GM23338 (cell line): ENCODE measurements at regions not wholly inside any gene's neighbourhood (a gene's known extent, or its start where the extent isn't known, plus 50 kb on each side); places are given as distances from the start of the nearest gene placed in this dataset.

ENCODE experiments used
- ATAC-seq: fragments of 200-7000 bp; cut with Tn5 transposase; 3 replicates; pipeline ENCODE4 v1.9.1; 2020
- DNase-seq: peaks from one replicate; pipeline ENCODE4 v3.0.0-alpha.2; 2015; ENCODE audit warnings: low spot score
- H2AFZ ChIP-seq: fragments of 200-600 bp; sonication (generic); 2 replicates; pipeline ENCODE4 v1.8.0; 2016; ENCODE audit warnings: antibody characterized with exemption, mild to moderate bottlenecking, moderate library complexity
- H3F3A ChIP-seq: fragments of 200-600 bp; sonication (generic); replicated peaks from 2 replicates; pipeline ENCODE4 v1.8.0; 2017; ENCODE audit warnings: antibody characterized with exemption, mixed run types, low read depth
- H3K27ac ChIP-seq: fragments of 200-600 bp; sonication (generic); 2 replicates; pipeline ENCODE4 v1.6.1; 2016; ENCODE audit warnings: low read depth
- H3K27me3 ChIP-seq: fragments of 200-600 bp; sonication (generic); 2 replicates; pipeline ENCODE4 v1.8.0; 2016; ENCODE audit warnings: mild to moderate bottlenecking, mixed run types, moderate library complexity; ENCODE audit not compliant: insufficient read depth
- H3K36me3 ChIP-seq: fragments of 200-600 bp; sonication (generic); 2 replicates; pipeline ENCODE4 v1.8.0; 2016; ENCODE audit warnings: mild to moderate bottlenecking; ENCODE audit not compliant: insufficient read depth
- H3K4me1 ChIP-seq: fragments of 200-600 bp; sonication (generic); 2 replicates; pipeline ENCODE4 v1.8.0; 2016; ENCODE audit warnings: mild to moderate bottlenecking, moderate library complexity; ENCODE audit not compliant: insufficient read depth
- H3K4me2 ChIP-seq: fragments of 200-600 bp; sonication (generic); 2 replicates; pipeline ENCODE4 v1.7.1; 2017; ENCODE audit warnings: mixed run types
- H3K4me3 ChIP-seq: fragments of 200-600 bp; sonication (generic); 2 replicates; pipeline ENCODE4 v1.6.1; 2016; ENCODE audit warnings: mixed run types
- H3K79me2 ChIP-seq: fragments of 200-600 bp; sonication (generic); replicated peaks from 2 replicates; pipeline ENCODE4 v1.8.0; 2017; ENCODE audit warnings: mild to moderate bottlenecking; ENCODE audit not compliant: insufficient read depth
- H3K9me2 ChIP-seq: fragments of 200-600 bp; sonication (generic); 2 replicates; pipeline ENCODE4 v1.8.0; 2017; ENCODE audit not compliant: insufficient read depth
- H4K20me1 ChIP-seq: fragments of 200-600 bp; sonication (generic); replicated peaks from 2 replicates; pipeline ENCODE4 v1.8.0; 2017; ENCODE audit warnings: mild to moderate bottlenecking; ENCODE audit not compliant: insufficient read depth
- H3K27ac Mint-ChIP-seq: 2 replicates; pipeline ENCODE4 v1.8.0; 2020; ENCODE audit warnings: inconsistent platforms, mild to moderate bottlenecking, moderate library complexity, mixed read lengths
- H3K27me3 Mint-ChIP-seq: 3 replicates; pipeline ENCODE4 v1.8.0; 2022; ENCODE audit warnings: low read depth, mild to moderate bottlenecking, moderate library complexity, mixed read lengths, inconsistent platforms; ENCODE audit not compliant: insufficient read depth, poor library complexity
- H3K36me3 Mint-ChIP-seq: 3 replicates; pipeline ENCODE4 v1.8.0; 2021; ENCODE audit warnings: low read depth, mild to moderate bottlenecking, inconsistent platforms, moderate library complexity, mixed read lengths
- H3K4me1 Mint-ChIP-seq: 3 replicates; pipeline ENCODE4 v1.8.0; 2020; ENCODE audit warnings: mild to moderate bottlenecking, inconsistent platforms, mixed read lengths
- H3K4me3 Mint-ChIP-seq: 3 replicates; pipeline ENCODE4 v1.8.0; 2021; ENCODE audit warnings: moderate library complexity, mild to moderate bottlenecking, inconsistent platforms, mixed read lengths
- H3K9me3 Mint-ChIP-seq: 3 replicates; pipeline ENCODE4 v1.8.0; 2020; ENCODE audit warnings: moderate library complexity, mild to moderate bottlenecking, inconsistent platforms, mixed read lengths
- EZH2 ChIP-seq: fragments of 200-600 bp; sonication (generic); IDR thresholded peaks from one replicate; pipeline ENCODE4 v1.8.0; 2017; ENCODE audit warnings: antibody characterized with exemption, mild to moderate bottlenecking, low read depth; ENCODE audit not compliant: unreplicated experiment
- POLR2AphosphoS5 ChIP-seq: IDR thresholded peaks from 2 replicates; pipeline ENCODE4 v1.6.1; 2016; ENCODE audit warnings: antibody characterized with exemption, low read depth
- ZNF114 ChIP-seq: fragments of 250-450 bp; sonication (Bioruptor Pico); IDR thresholded peaks from 2 replicates; pipeline ENCODE4 v1.5.0; 2020; ENCODE audit warnings: mild to moderate bottlenecking, moderate library complexity
- TF ChIP-seq, protein P1 (sequence below), 2 experiments: fragments of 200-600 bp in 1 of 2; sonication (generic) in 1 of 2; conservative IDR thresholded peaks; 2 replicates each; pipeline versions ENCODE4 v1.5.1 to v1.6.1; 2016 to 2017; ENCODE audit warnings: antibody characterized with exemption in 2 of 2, low read depth in 2 of 2, mild to moderate bottlenecking in 2 of 2, moderate library complexity in 1 of 2
- TF ChIP-seq, protein P2 (sequence below): IDR thresholded peaks from one replicate; pipeline ENCODE4 v1.6.1; 2018; ENCODE audit warnings: antibody characterized with exemption; ENCODE audit not compliant: unreplicated experiment
- TF ChIP-seq, protein P3 (sequence below): IDR thresholded peaks from 2 replicates; pipeline ENCODE4 v1.6.1; 2016; ENCODE audit warnings: antibody characterized with exemption

DNA sequence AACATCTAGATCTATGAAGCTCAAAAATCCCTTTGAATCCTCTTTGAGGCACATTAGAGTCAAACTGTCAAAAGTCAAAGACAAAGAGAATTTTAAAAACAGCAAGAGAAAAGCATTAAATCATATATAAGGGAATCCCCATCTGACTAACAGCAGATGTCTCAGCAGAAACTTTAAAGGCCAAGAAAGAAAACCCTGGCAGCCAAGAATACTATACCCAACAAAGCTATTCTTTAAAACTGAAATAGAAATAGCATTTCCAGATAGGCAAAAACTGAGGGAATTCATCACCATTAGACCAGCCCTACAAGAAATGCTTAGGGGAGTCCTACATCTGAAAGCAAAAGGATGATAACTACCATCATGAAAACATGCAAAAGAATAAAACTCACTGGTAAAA lies 211.2 kb upstream of the PDZRN3 start:
- H3K4me2 ChIP-seq, result no peak overlapping the region
- H3K9me2 ChIP-seq, result no peaks in the 10 kb centered on the region
- H3K27me3 Mint-ChIP-seq, result no peaks in the 10 kb centered on the region
- no peak overlapping the region for H2AFZ ChIP-seq
- no peak for DNase-seq
- no peaks in the 10 kb centered on the region for H3K79me2 ChIP-seq
- H3K4me1 ChIP-seq, result no peaks in the 10 kb centered on the region
- H3F3A ChIP-seq, result no peaks in the 10 kb centered on the region
- H3K27ac ChIP-seq, result no peak overlapping the region
- TF ChIP-seq EZH2 (no peak), ZNF114 (CRISPR knock-in tag) (no peak)
- no peak overlapping the region for H3K4me3 Mint-ChIP-seq
- H3K36me3 Mint-ChIP-seq, result peaks cover 4% of the 10 kb centered on the region; the same call in 1 of the 3 replicates
- no peaks in the 10 kb centered on the region for H3K36me3 ChIP-seq
- H3K4me3 ChIP-seq, result no peak overlapping the region
- no peak for ATAC-seq
- H3K4me1 Mint-ChIP-seq, result no peaks in the 10 kb centered on the region
- H3K27ac Mint-ChIP-seq, result no peak overlapping the region
- H3K9me3 Mint-ChIP-seq, result peaks cover 13% of the 10 kb centered on the region
- H3K27me3 ChIP-seq, result no peaks in the 10 kb centered on the region
- H4K20me1 ChIP-seq, result no peaks in the 10 kb centered on the region

DNA sequence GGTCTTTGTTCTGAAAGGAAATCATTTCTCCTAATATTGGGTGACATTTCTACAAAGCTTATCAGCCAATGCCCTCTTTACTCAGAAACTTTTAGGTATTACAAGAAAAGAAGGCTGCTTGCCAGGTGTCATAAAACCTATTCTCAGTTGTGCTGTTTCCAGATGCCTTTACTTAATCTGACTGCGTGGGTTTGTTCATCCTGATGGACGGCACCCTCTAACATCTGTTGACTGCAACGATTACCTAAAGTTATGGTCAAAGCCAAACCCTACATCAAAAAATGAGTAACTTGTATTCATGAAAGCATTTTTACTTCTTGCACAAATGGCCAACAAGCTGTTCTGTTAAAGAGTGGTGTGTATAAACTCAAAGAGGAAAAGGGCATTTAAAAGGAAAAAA lies 207.7 kb upstream of the PDZRN3 start:
- Mint-ChIP-seq H3K9me3 (peaks cover 13% of the 10 kb centered on the region), H3K27me3 (no peaks in the 10 kb centered on the region), H3K27ac (no peak overlapping the region), H3K4me3 (no peak overlapping the region), H3K36me3 (peaks cover 4% of the 10 kb centered on the region; the same call in 1 of the 3 replicates), H3K4me1 (no peaks in the 10 kb centered on the region)
- Histone ChIP-seq H4K20me1 (no peaks in the 10 kb centered on the region), H3K79me2 (no peaks in the 10 kb centered on the region), H3K4me2 (no peak overlapping the region), H3K4me1 (no peaks in the 10 kb centered on the region), H3F3A (no peaks in the 10 kb centered on the region), H3K9me2 (no peaks in the 10 kb centered on the region), H3K4me3 (no peak overlapping the region), H2AFZ (no peak overlapping the region), H3K27me3 (no peaks in the 10 kb centered on the region), H3K36me3 (no peaks in the 10 kb centered on the region), H3K27ac (no peak overlapping the region)
- DNase-seq (no peak), ATAC-seq (no peak)
- TF ChIP-seq, protein P1, sequence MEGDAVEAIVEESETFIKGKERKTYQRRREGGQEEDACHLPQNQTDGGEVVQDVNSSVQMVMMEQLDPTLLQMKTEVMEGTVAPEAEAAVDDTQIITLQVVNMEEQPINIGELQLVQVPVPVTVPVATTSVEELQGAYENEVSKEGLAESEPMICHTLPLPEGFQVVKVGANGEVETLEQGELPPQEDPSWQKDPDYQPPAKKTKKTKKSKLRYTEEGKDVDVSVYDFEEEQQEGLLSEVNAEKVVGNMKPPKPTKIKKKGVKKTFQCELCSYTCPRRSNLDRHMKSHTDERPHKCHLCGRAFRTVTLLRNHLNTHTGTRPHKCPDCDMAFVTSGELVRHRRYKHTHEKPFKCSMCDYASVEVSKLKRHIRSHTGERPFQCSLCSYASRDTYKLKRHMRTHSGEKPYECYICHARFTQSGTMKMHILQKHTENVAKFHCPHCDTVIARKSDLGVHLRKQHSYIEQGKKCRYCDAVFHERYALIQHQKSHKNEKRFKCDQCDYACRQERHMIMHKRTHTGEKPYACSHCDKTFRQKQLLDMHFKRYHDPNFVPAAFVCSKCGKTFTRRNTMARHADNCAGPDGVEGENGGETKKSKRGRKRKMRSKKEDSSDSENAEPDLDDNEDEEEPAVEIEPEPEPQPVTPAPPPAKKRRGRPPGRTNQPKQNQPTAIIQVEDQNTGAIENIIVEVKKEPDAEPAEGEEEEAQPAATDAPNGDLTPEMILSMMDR (conservative IDR thresholded peaks at IDR 0.05; ENCODE audit: low read depth in 2 of 2), result no peak
- no peak for TF ChIP-seq POLR2AphosphoS5
- no peak for TF ChIP-seq EZH2
- TF ChIP-seq, protein P2, sequence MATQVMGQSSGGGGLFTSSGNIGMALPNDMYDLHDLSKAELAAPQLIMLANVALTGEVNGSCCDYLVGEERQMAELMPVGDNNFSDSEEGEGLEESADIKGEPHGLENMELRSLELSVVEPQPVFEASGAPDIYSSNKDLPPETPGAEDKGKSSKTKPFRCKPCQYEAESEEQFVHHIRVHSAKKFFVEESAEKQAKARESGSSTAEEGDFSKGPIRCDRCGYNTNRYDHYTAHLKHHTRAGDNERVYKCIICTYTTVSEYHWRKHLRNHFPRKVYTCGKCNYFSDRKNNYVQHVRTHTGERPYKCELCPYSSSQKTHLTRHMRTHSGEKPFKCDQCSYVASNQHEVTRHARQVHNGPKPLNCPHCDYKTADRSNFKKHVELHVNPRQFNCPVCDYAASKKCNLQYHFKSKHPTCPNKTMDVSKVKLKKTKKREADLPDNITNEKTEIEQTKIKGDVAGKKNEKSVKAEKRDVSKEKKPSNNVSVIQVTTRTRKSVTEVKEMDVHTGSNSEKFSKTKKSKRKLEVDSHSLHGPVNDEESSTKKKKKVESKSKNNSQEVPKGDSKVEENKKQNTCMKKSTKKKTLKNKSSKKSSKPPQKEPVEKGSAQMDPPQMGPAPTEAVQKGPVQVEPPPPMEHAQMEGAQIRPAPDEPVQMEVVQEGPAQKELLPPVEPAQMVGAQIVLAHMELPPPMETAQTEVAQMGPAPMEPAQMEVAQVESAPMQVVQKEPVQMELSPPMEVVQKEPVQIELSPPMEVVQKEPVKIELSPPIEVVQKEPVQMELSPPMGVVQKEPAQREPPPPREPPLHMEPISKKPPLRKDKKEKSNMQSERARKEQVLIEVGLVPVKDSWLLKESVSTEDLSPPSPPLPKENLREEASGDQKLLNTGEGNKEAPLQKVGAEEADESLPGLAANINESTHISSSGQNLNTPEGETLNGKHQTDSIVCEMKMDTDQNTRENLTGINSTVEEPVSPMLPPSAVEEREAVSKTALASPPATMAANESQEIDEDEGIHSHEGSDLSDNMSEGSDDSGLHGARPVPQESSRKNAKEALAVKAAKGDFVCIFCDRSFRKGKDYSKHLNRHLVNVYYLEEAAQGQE, result no peak
- TF ChIP-seq, protein P3, sequence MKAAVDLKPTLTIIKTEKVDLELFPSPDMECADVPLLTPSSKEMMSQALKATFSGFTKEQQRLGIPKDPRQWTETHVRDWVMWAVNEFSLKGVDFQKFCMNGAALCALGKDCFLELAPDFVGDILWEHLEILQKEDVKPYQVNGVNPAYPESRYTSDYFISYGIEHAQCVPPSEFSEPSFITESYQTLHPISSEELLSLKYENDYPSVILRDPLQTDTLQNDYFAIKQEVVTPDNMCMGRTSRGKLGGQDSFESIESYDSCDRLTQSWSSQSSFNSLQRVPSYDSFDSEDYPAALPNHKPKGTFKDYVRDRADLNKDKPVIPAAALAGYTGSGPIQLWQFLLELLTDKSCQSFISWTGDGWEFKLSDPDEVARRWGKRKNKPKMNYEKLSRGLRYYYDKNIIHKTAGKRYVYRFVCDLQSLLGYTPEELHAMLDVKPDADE, result no peak
